ENCODE measurements at regions not wholly inside any gene's neighbourhood (a gene's known extent, or its start where the extent isn't known, plus 50 kb on each side); places are given as distances from the start of the nearest gene placed in this dataset.
A peak's percentile ranks its signal among the peaks of the same experiment; 100 is the strongest.

DNA sequence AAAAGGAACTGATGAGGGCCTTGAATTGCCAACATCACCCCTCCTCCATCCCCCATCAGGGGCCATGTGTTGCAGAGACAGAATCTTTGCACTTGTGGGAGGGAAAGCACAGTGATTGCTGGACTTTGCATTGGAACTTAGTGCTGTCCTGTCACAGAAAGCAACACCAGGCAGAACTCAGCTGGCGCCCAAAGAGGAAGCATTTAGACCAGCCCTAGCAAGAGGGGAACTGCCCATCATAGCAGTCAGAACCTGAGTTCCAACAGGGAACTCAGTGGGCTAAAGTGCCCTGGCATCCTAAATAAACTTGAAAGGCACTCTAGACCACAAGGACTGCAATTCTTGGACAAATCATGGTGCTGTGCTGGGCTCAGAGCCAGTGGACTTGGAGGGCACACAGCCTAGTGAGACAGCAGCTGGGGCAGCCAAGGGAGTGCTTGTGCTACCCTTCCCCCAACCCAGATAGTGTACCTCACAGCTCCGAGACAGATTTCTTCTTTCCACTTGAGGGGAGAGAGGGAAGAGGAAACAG is 128.1 kb downstream of the ACTL7B start:
- TF ChIP-seq, protein P1, sequence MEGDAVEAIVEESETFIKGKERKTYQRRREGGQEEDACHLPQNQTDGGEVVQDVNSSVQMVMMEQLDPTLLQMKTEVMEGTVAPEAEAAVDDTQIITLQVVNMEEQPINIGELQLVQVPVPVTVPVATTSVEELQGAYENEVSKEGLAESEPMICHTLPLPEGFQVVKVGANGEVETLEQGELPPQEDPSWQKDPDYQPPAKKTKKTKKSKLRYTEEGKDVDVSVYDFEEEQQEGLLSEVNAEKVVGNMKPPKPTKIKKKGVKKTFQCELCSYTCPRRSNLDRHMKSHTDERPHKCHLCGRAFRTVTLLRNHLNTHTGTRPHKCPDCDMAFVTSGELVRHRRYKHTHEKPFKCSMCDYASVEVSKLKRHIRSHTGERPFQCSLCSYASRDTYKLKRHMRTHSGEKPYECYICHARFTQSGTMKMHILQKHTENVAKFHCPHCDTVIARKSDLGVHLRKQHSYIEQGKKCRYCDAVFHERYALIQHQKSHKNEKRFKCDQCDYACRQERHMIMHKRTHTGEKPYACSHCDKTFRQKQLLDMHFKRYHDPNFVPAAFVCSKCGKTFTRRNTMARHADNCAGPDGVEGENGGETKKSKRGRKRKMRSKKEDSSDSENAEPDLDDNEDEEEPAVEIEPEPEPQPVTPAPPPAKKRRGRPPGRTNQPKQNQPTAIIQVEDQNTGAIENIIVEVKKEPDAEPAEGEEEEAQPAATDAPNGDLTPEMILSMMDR (IDR thresholded peaks at IDR 0.05; ENCODE audit: low read depth, low read length), result no peak
- H3K4me1 ChIP-seq (ENCODE audit: low read depth), result no peaks in the 10 kb centered on the region
- no peaks in the 10 kb centered on the region for H3K36me3 ChIP-seq
- no peaks in the 10 kb centered on the region for H3K9me3 ChIP-seq (ENCODE audit: low read depth)
- peak; percentile 10 to 53 for DNase-seq (ENCODE audit: low read depth in 1 of 2, low spot score in 1 of 2)
- H3K27ac ChIP-seq, result no peak overlapping the region
- no peaks in the 10 kb centered on the region for H3K27me3 ChIP-seq
- no peak overlapping the region for H3K4me3 ChIP-seq

DNA sequence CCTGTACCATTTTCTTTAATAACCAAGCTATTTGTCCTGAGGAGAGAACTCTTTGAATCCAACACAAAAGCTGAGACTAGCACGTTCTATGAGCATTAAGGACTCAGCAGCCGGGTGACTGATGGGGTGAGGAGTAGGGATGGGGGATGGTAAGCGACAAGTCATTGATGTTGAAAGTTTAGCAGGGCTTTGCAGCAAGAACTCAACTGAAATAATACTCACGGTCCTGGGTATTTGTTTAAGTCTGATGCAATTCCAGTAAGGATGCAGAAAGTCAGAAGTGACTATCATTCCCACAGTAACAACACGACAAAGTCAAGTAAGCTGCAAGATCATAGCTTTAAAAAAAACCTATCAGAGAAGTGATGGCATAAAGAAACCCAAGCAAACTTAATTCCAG is 131.1 kb downstream of the ACTL7B start:
- no peak overlapping the region for H3K27ac ChIP-seq
- no peaks in the 10 kb centered on the region for H3K27me3 ChIP-seq
- no peaks in the 10 kb centered on the region for H3K36me3 ChIP-seq
- DNase-seq (ENCODE audit: low read depth in 1 of 2, low spot score in 1 of 2), result peak in 1 of 2 donors; percentile 18
- no peaks in the 10 kb centered on the region for H3K9me3 ChIP-seq (ENCODE audit: low read depth)
- no peak overlapping the region for H3K4me3 ChIP-seq
- H3K4me1 ChIP-seq (ENCODE audit: low read depth), result no peaks in the 10 kb centered on the region
- TF ChIP-seq, protein P1 (IDR thresholded peaks at IDR 0.05; ENCODE audit: low read depth, low read length), result no peak

DNA sequence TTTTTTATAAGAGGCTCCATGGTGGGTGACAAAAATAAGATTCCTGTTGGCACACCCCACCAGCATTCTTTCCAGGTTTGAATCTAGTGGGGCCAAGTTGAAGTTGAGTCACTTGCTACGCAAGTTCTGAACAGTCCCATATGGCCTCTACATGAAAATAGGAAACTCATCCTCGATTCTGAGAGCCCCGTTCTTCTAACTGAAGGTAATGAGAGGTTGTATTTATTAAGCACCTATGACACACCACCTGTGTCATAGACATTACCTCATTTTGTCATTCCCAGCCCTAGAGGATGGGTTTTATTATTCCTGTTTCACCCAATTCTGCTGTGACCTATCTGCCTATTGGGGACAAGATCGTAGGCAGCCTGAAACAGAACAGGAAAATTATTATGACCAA is 131.7 kb downstream of the ACTL7B start:
- Histone ChIP-seq H3K4me3 (no peak overlapping the region), H3K36me3 (no peaks in the 10 kb centered on the region), H3K27me3 (no peaks in the 10 kb centered on the region), H3K27ac (no peak overlapping the region), H3K4me1 (ENCODE audit: low read depth) (no peaks in the 10 kb centered on the region), H3K9me3 (ENCODE audit: low read depth) (no peaks in the 10 kb centered on the region)
- no peak for DNase-seq (ENCODE audit: low read depth in 1 of 2, low spot score in 1 of 2)
- TF ChIP-seq, protein P1 (IDR thresholded peaks at IDR 0.05; ENCODE audit: low read depth, low read length), result no peak

DNA sequence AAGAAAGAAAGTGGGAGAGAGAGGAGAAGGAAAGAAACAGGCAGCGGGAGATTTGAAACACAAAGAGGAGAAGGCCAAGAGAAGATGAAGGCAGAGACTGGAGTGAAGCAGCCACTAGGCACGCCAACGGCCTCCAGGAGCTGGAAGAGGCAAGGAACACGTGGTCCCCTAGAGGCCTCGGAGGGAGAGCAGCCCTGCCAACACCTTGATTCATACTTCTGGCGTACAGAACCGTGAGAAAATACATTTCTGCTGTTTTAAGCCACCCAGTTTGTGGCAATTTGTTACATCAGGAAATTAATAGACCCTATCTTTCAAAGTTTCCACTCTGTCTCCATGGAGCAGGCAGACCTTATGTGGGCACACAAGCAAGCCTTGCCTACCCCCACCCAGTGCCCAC is 133.4 kb downstream of the ACTL7B start:
- no peaks in the 10 kb centered on the region for H3K36me3 ChIP-seq
- no peaks in the 10 kb centered on the region for H3K9me3 ChIP-seq (ENCODE audit: low read depth)
- H3K4me1 ChIP-seq (ENCODE audit: low read depth), result no peaks in the 10 kb centered on the region
- no peak for DNase-seq (ENCODE audit: low read depth in 1 of 2, low spot score in 1 of 2)
- H3K27me3 ChIP-seq, result no peaks in the 10 kb centered on the region
- no peak overlapping the region for H3K27ac ChIP-seq
- H3K4me3 ChIP-seq, result no peak overlapping the region
- TF ChIP-seq, protein P1 (IDR thresholded peaks at IDR 0.05; ENCODE audit: low read depth, low read length), result no peak

DNA sequence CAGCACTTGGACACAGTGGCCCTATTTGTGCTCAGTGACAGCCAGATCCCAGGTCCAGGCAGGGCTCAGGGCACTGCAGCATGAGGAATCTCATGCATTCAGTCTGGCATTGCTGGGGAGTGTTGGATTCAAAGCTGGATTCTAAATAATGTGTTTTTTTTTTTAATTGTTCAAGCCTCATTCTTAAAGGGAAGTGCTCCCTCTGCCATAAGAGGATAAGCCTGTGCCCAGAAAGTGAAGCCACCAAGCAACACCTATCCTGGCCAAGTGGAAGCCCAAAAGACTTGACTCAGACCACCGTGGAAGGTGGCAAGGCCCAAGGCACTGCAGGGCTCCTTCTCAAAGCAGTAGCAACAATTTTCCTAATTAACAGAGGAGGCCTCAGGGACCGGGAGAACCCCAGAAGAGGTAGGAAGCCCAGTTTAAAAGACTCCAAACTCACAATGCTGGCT is 135.6 kb downstream of the ACTL7B start:
- no peaks in the 10 kb centered on the region for H3K27me3 ChIP-seq
- H3K9me3 ChIP-seq (ENCODE audit: low read depth), result no peaks in the 10 kb centered on the region
- no peak for DNase-seq (ENCODE audit: low read depth in 1 of 2, low spot score in 1 of 2)
- no peaks in the 10 kb centered on the region for H3K36me3 ChIP-seq
- H3K4me1 ChIP-seq (ENCODE audit: low read depth), result no peaks in the 10 kb centered on the region
- TF ChIP-seq, protein P1 (IDR thresholded peaks at IDR 0.05; ENCODE audit: low read depth, low read length), result no peak
- no peak overlapping the region for H3K27ac ChIP-seq
- no peak overlapping the region for H3K4me3 ChIP-seq

DNA sequence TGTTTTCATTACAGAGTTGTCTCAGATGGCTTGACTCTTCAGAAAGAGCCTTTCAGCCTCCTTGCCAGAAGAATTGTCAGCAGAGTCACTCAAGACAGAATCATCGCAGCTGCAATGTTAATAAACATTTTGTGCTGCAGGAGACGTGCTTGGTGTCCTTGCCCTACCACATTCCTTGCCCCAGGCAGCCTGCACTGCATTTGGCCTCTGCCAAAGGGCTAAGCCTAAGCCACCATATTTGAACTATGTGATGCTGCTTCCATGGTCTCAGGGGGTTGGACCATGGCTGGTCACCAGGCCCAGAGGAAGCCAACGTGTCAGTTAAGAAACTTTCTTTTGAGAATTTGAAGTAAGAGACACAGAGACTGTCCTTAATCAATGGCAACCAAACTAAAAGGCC is 145.4 kb downstream of the ACTL7B start:
- TF ChIP-seq, protein P1 (IDR thresholded peaks at IDR 0.05; ENCODE audit: low read depth, low read length), result no peak
- H3K27ac ChIP-seq, result no peak overlapping the region
- no peaks in the 10 kb centered on the region for H3K9me3 ChIP-seq (ENCODE audit: low read depth)
- DNase-seq (ENCODE audit: low read depth in 1 of 2, low spot score in 1 of 2), result no peak
- H3K4me1 ChIP-seq (ENCODE audit: low read depth), result no peaks in the 10 kb centered on the region
- H3K4me3 ChIP-seq, result no peak overlapping the region
- no peaks in the 10 kb centered on the region for H3K36me3 ChIP-seq
- no peaks in the 10 kb centered on the region for H3K27me3 ChIP-seq
